ENCODE measurements at regions not wholly inside any gene's neighbourhood (a gene's known extent, or its start where the extent isn't known, plus 50 kb on each side); places are given as distances from the start of the nearest gene placed in this dataset.
"Not testable (repeated sequence)": the region's sequence is repeated elsewhere in the genome, so short reads cannot be mapped to it uniquely, and the experiment has no call there.

GRCh38 chr22:10673065-10673464 lies 4854.9 kb upstream of the OR11H1 start:
- not testable (repeated sequence) for TF ChIP-seq POLR2A (IDR thresholded peaks at IDR 0.05)
- TF ChIP-seq CTCF (IDR thresholded peaks at IDR 0.05 in 8 of 11, conservative IDR thresholded peaks at IDR 0.05 in 3 of 11) = peak in 1 of 11 experiments; percentile 19
